IMR-90 (cell line): ENCODE measurements at regions not wholly inside any gene's neighbourhood (a gene's known extent, or its start where the extent isn't known, plus 50 kb on each side); places are given as distances from the start of the nearest gene placed in this dataset.

Experiments used
- ATAC-seq: fragments of 200-7000 bp; cut with Tn5 transposase; 2 replicates; pipeline ENCODE4 v1.9.1; 2020; ENCODE audit warnings: low read depth, mild to moderate bottlenecking, moderate library complexity
- BruUV-seq: library from RNA; stranded (reverse); fragments of 400-500 nt; replicated peaks from 2 replicates; lab custom pipeline; 2021; lab: Mats Ljungman, UMichigan
- CTCF ChIA-PET: fragments of 300-600 bp; formaldehyde crosslinking; extraction: SDS; loops from one replicate; lab custom pipeline; 2021; ENCODE audit warnings: antibody characterized with exemption; lab: Yijun Ruan, JAX
- POLR2A ChIA-PET: fragments of 300-600 bp; sonication (Branson Sonifier 250); formaldehyde crosslinking; loops from one replicate; lab custom pipeline; 2022; ENCODE audit warnings: antibody characterized with exemption; ENCODE audit not compliant: unreplicated experiment; lab: Charles Lee
- DNase-seq: peaks from one replicate; pipeline ENCODE4 v3.0.0; 2013
- H2AFZ ChIP-seq: replicated peaks from 2 replicates; pipeline ENCODE3; 2013; ENCODE audit warnings: low read length, mild to moderate bottlenecking; ENCODE audit not compliant: poor library complexity
- H2AK5ac ChIP-seq: 2 replicates; pipeline ENCODE4 v1.6.1; 2013; ENCODE audit warnings: low read depth, low read length, inconsistent platforms
- H2AK9ac ChIP-seq: replicated peaks from 2 replicates; pipeline ENCODE3; 2013; ENCODE audit warnings: mild to moderate bottlenecking, low read depth, low read length, moderate library complexity; ENCODE audit not compliant: poor library complexity
- H2BK120ac ChIP-seq: 2 replicates; pipeline ENCODE4 v1.6.1; 2013; ENCODE audit warnings: low read depth, low read length, inconsistent platforms
- H2BK15ac ChIP-seq: 3 replicates; pipeline ENCODE4 v1.6.1; 2013; ENCODE audit warnings: low read depth, low read length, inconsistent platforms
- H2BK20ac ChIP-seq: 2 replicates; pipeline ENCODE4 v1.6.1; 2013; ENCODE audit warnings: low read depth, mild to moderate bottlenecking, inconsistent platforms, low read length, moderate library complexity
- H2BK5ac ChIP-seq: 2 replicates; pipeline ENCODE4 v1.6.1; 2013; ENCODE audit warnings: mild to moderate bottlenecking, low read depth, low read length, inconsistent platforms; ENCODE audit not compliant: poor library complexity, severe bottlenecking
- H3K14ac ChIP-seq: replicated peaks from 2 replicates; pipeline ENCODE4 v1.6.1; 2013; ENCODE audit warnings: low read depth, low read length, inconsistent platforms
- H3K18ac ChIP-seq: 2 replicates; pipeline ENCODE4 v1.6.1; 2013; ENCODE audit warnings: low read depth, low read length, control low read depth
- H3K23ac ChIP-seq: 2 replicates; pipeline ENCODE4 v1.6.1; 2013; ENCODE audit warnings: low read depth, low read length, inconsistent platforms
- H3K27ac ChIP-seq: 2 replicates; pipeline ENCODE4 v1.5.1; 2013; ENCODE audit warnings: mild to moderate bottlenecking, control low read depth, low read length; ENCODE audit not compliant: insufficient read depth
- H3K27me3 ChIP-seq: 2 replicates; pipeline ENCODE4 v1.6.1; 2013; ENCODE audit warnings: low read length; ENCODE audit not compliant: control insufficient read depth, insufficient read depth
- H3K36me3 ChIP-seq: 2 replicates; pipeline ENCODE4 v1.6.1; 2013; ENCODE audit warnings: low read length, mixed read lengths; ENCODE audit not compliant: control insufficient read depth, insufficient read depth
- H3K4ac ChIP-seq: 2 replicates; pipeline ENCODE4 v1.6.1; 2013; ENCODE audit warnings: low read depth, low read length, inconsistent platforms
- H3K4me1 ChIP-seq: 2 replicates; pipeline ENCODE4 v1.6.1; 2013; ENCODE audit warnings: low read length, mixed read lengths; ENCODE audit not compliant: control insufficient read depth, insufficient read depth
- H3K4me2 ChIP-seq: 2 replicates; pipeline ENCODE4 v1.6.1; 2013; ENCODE audit warnings: low read depth, mild to moderate bottlenecking, control low read depth, low read length, moderate library complexity
- H3K4me3 ChIP-seq: 2 replicates; pipeline ENCODE4 v1.5.1; 2013; ENCODE audit warnings: low read depth, mild to moderate bottlenecking, control low read depth, low read length, moderate library complexity; ENCODE audit not compliant: insufficient read depth
- H3K56ac ChIP-seq: 2 replicates; pipeline ENCODE4 v1.6.1; 2013; ENCODE audit warnings: low read length, inconsistent platforms; ENCODE audit not compliant: insufficient read depth; ENCODE audit errors: extremely low read depth
- H3K79me1 ChIP-seq, 2 experiments: 2 replicates each; pipeline ENCODE4 v1.6.1; 2013; ENCODE audit warnings: low read length in 2 of 2, inconsistent platforms in 1 of 2, low read depth in 1 of 2
- H3K9ac ChIP-seq: 2 replicates; pipeline ENCODE4 v1.6.1; 2013; ENCODE audit warnings: low read depth, low read length, control low read depth
- H3K9me1 ChIP-seq: 2 replicates; pipeline ENCODE4 v1.6.1; 2013; ENCODE audit warnings: low read length, inconsistent platforms; ENCODE audit not compliant: insufficient read depth
- H3K9me3 ChIP-seq: 2 replicates; pipeline ENCODE4 v1.6.1; 2013; ENCODE audit warnings: low read length; ENCODE audit not compliant: control insufficient read depth, insufficient read depth
- H4K20me1 ChIP-seq: 2 replicates; pipeline ENCODE4 v1.6.1; 2013; ENCODE audit warnings: low read length, inconsistent platforms; ENCODE audit not compliant: insufficient read depth
- H4K5ac ChIP-seq: 2 replicates; pipeline ENCODE4 v1.6.1; 2013; ENCODE audit warnings: mild to moderate bottlenecking, low read depth, low read length, control low read depth
- H4K8ac ChIP-seq, 2 experiments: 2 replicates each; pipeline ENCODE4 v1.6.1; 2013; ENCODE audit warnings: low read depth in 2 of 2, low read length in 2 of 2, control low read depth in 1 of 2, inconsistent platforms in 1 of 2
- H4K91ac ChIP-seq: 2 replicates; pipeline ENCODE4 v1.6.1; 2013; ENCODE audit warnings: low read depth, low read length, inconsistent platforms; ENCODE audit not compliant: insufficient read depth
- CHD1 ChIP-seq: IDR thresholded peaks from 2 replicates; pipeline ENCODE4 v1.6.1; 2012; ENCODE audit warnings: low read depth, low read length, improper control_type of control experiment
- CTCF ChIP-seq: conservative IDR thresholded peaks from 2 replicates; pipeline ENCODE4 v1.5.1; 2012; ENCODE audit warnings: mild to moderate bottlenecking, low read depth, low read length, improper control_type of control experiment
- MAFK ChIP-seq: IDR thresholded peaks from 2 replicates; pipeline ENCODE4 v1.6.1; 2012; ENCODE audit warnings: low read depth, low read length, improper control_type of control experiment
- RAD21 ChIP-seq: IDR thresholded peaks from 2 replicates; pipeline ENCODE4 v1.6.1; 2012; ENCODE audit warnings: low read length, improper control_type of control experiment
- SMC3 ChIP-seq: fragments of 150-350 bp; IDR thresholded peaks from 2 replicates; pipeline ENCODE4 v1.6.1; 2016; ENCODE audit warnings: low read depth, mild to moderate bottlenecking, antibody characterized with exemption, low read length, moderate library complexity
- USF2 ChIP-seq: fragments of 150-350 bp; IDR thresholded peaks from 2 replicates; pipeline ENCODE4 v1.6.1; 2017; ENCODE audit warnings: mild to moderate bottlenecking, antibody characterized with exemption, low read length, low read depth
- WGBS, 2 experiments: methylation state at CpG; one replicate each; pipeline versions ENCODE4 v1.1.5 to v1.1.7; 2013; ENCODE audit warnings: missing lambda C conversion rate in 2 of 2; ENCODE audit not compliant: insufficient read length in 1 of 2; ENCODE audit errors: extremely low coverage in 2 of 2; 5-methylcytosine and 5-hydroxymethylcytosine counted together
- dilution Hi-C: fragments of 300-500 bp; cut with HindIII; formaldehyde crosslinking; loops from one replicate; pipeline ENCODE4 v1.14.3; 2018; ENCODE audit warnings: low sequenced_read_pairs; ENCODE audit not compliant: unreplicated experiment
- in situ Hi-C: fragments of 300-500 bp; cut with MboI; formaldehyde crosslinking; loops from 3 replicates; pipeline ENCODE4 v1.14.3; 2019; ENCODE audit warnings: low sequenced_read_pairs, inconsistent platforms, mixed read lengths
- intact Hi-C: fragments of 100-400 bp; cut with micrococcal nuclease; formaldehyde crosslinking; loops from 2 replicates; pipeline ENCODE4 v1.10.0; 2022

- no peaks in the 10 kb centered on the region for H4K20me1 ChIP-seq
- dilution Hi-C loops, result no loop called here
- no TSS peak for BruUV-seq
- TF ChIP-seq RAD21 (peak; percentile 52), CHD1 (no peak), USF2 (no peak), SMC3 (peak; percentile 27; the same call in 1 of the 2 replicates), CTCF (peak; percentile 46), MAFK (no peak)
- ChIA-PET POLR2A (no interaction called here), CTCF (interaction anchor here (1.0 to 1.5 kb wide), 3 partner anchors 12 to 27 kb away, joined by 3 to 5 read pairs (median 4); no protein-coding TSS in a partner anchor)
- no peaks in the 10 kb centered on the region for H3K36me3 ChIP-seq
- no peak overlapping the region for H3K4ac ChIP-seq
- intact Hi-C loops, result loop anchor here (2.0 kb wide), 1 partner anchor 325 kb away; no protein-coding TSS in a partner anchor
- no peaks in the 10 kb centered on the region for H3K27me3 ChIP-seq
- H3K27ac ChIP-seq, result no peak overlapping the region
- no peak overlapping the region for H3K23ac ChIP-seq
- no CpG with 5 or more reads among the region's 2 CpGs for WGBS, 2 experiments
- H4K91ac ChIP-seq, result no peak overlapping the region
- no peak overlapping the region for H2BK5ac ChIP-seq
- H3K9me1 ChIP-seq, result no peaks in the 10 kb centered on the region; the same call in 1 of the 2 replicates
- H3K18ac ChIP-seq, result no peak overlapping the region
- H3K9me3 ChIP-seq, result no peaks in the 10 kb centered on the region
- H4K5ac ChIP-seq, result no peak overlapping the region
- no peak overlapping the region for H3K14ac ChIP-seq
- ATAC-seq, result peak; percentile 42; the same call in 1 of the 2 replicates
- H2BK120ac ChIP-seq, result no peak overlapping the region
- no peak overlapping the region for H2BK20ac ChIP-seq
- no peaks in the 10 kb centered on the region for H3K79me1 ChIP-seq
- H2AK5ac ChIP-seq, result no peak overlapping the region
- H3K9ac ChIP-seq, result no peak overlapping the region
- DNase-seq, result peak; percentile 24
- H2AK9ac ChIP-seq, result no peak overlapping the region
- no peak overlapping the region for H3K56ac ChIP-seq
- no peak overlapping the region for H2BK15ac ChIP-seq
- H4K8ac ChIP-seq, result no peak overlapping the region
- no peak overlapping the region for H3K4me3 ChIP-seq
- no peak overlapping the region for H2AFZ ChIP-seq
- H3K4me2 ChIP-seq, result no peak overlapping the region
- in situ Hi-C loops, result no loop called here
- H3K4me1 ChIP-seq, result no peaks in the 10 kb centered on the region
Measured at GRCh38 chr4:31045724-31046318, 325.7 kb downstream of the PCDH7 start.
